ENCODE measurements at regions not wholly inside any gene's neighbourhood (a gene's known extent, or its start where the extent isn't known, plus 50 kb on each side); places are given as distances from the start of the nearest gene placed in this dataset.
"Not testable (repeated sequence)": the region's sequence is repeated elsewhere in the genome, so short reads cannot be mapped to it uniquely, and the experiment has no call there.

GRCh38 chr22:36088292-36088691, 59.7 kb upstream of the RBFOX2 start:
- intact Hi-C loops (cut with DNase I): no loop called here

GRCh38 chr22:36087784-36088183, 59.2 kb upstream of the RBFOX2 start:
- no peak for DNase-seq
- intact Hi-C loops (cut with DNase I): no loop called here

More at GRCh38 chr22:36088292-36088691, 59.7 kb upstream of the RBFOX2 start:
- no peak for DNase-seq

GRCh38 chr22:36086629-36087254, 58.1 kb upstream of the RBFOX2 start:
- DNase-seq: no peak

GRCh38 chr22:36086170-36086490, 57.5 kb upstream of the RBFOX2 start:
- intact Hi-C loops (cut with DNase I): no loop called here

More at GRCh38 chr22:36086629-36087254, 58.1 kb upstream of the RBFOX2 start:
- intact Hi-C loops (cut with DNase I): no loop called here

DNA sequence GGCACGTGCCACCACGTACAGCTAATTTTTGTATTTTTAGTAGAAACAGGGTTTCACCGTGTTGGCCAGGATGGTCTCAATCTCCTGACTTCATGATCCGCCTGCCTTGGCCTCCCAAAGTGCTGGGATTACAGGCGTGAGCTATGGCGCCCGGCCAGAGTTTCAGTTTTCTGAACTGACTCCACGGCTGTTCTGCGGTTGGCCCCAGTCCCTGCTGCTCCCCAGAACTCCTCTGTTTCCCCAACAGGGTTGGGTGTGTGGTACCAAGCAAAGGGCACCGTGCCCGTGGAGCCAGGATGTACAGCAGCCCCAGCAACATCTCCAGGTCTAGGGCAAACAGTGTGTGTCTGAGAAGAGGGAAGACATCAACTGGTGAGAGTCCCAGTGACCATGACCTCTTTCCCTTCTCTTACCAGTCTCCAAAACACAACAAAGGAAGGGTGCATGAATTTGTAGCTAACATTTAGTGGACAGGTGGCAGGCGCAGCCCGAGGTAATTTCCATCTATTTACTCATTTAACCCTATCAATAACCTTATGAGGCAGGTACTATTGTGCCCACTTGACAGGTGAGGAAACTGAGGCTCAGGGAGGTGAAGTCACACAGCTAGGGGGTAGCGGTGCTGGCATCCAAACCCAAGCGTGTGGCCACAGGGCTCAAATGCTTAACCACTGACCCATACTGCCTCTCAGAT, 57.0 kb upstream of the RBFOX2 start:
- intact Hi-C loops (cut with DNase I): no loop called here
- DNase-seq: no peak

More at GRCh38 chr22:36086170-36086490, 57.5 kb upstream of the RBFOX2 start:
- no peak for DNase-seq

- DNase-seq: peak in 1 of 42 donors; percentile 1
- intact Hi-C loops (cut with DNase I): no loop called here
These were observed 56.1 kb upstream of the RBFOX2 start for GRCh38 chr22:36084717-36085116.

- intact Hi-C loops (cut with DNase I): no loop called here
- peak in 1 of 42 donors; percentile 8 for DNase-seq
These were observed 54.4 kb upstream of the RBFOX2 start for GRCh38 chr22:36083056-36083455.

DNA sequence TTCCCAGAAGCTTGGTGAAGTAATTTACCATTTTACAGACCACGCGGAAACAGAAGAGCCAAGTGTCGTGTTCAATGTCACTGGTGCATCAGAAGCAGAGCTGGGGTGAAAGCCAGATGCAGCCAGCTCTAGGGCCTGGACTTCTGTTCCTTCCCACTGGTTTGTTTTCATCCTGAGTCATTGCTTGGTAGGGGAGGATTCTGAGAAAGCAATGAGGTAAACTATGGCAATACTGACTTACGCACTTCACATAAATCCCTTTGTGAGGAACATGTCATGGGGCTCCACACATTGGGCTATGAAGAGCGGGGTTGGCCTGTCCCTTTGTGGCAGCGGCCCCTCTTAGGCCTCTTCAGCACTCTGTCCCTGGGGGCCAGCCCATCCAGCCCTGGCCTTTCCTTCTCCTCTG, 52.4 kb upstream of the RBFOX2 start:
- no peak for DNase-seq
- intact Hi-C loops (cut with DNase I): no loop called here

DNA sequence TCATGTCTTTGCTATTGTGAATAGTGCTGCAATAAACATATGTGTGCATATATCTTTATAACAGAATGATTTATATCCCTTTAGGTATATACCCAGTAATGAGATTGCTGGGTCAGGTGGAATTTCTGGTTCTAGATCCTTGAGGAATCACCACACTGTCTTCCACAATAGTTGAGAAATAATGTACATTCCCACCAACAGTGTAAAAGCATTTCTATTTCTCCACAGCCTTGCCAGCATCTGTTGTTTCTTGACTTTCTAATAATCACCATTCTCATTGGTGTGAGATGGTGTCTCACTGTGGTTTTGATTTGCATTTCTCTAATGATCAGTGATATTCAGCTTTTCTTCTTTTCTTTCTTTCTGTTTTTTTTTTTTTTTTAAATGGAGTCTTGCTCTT, 51.7 kb upstream of the RBFOX2 start:
- intact Hi-C loops (cut with DNase I); DNase-seq: not testable (repeated sequence)

GRCh38 chr22:36079041-36079440, 50.4 kb upstream of the RBFOX2 start:
- intact Hi-C loops (cut with DNase I): no loop called here
- no peak for DNase-seq

Data from head of caudate nucleus (tissue), 42 donors.